WTC11 (cell line): ENCODE measurements at regions not wholly inside any gene's neighbourhood (a gene's known extent, or its start where the extent isn't known, plus 50 kb on each side); places are given as distances from the start of the nearest gene placed in this dataset.

ENCODE experiments used
- ATAC-seq: fragments of 200-7000 bp; cut with Tn5 transposase; 2 replicates; pipeline ENCODE4 v1.10.0; 2021; ENCODE audit warnings: mild to moderate bottlenecking, moderate library complexity
- CTCF ChIA-PET: fragments of 300-600 bp; sonication (Branson Sonifier 250); formaldehyde crosslinking; loops from one replicate; lab custom pipeline; 2021; ENCODE audit warnings: antibody characterized with exemption; lab: Charles Lee
- POLR2A ChIA-PET: fragments of 350-600 bp; sonication (Branson Sonifier 250); formaldehyde crosslinking; loops from one replicate; lab custom pipeline; 2021; ENCODE audit warnings: antibody characterized with exemption; lab: Charles Lee
- DNase-seq: peaks from one replicate; pipeline ENCODE4 v3.0.0; 2021; ENCODE audit warnings: low spot score
- H3K27ac Mint-ChIP-seq: 2 replicates; pipeline ENCODE4 v1.8.0; 2021; ENCODE audit warnings: mixed read lengths
- H3K27me3 Mint-ChIP-seq: 2 replicates; pipeline ENCODE4 v1.8.0; 2021; ENCODE audit warnings: low read depth, mild to moderate bottlenecking, moderate library complexity, mixed read lengths
- H3K36me3 Mint-ChIP-seq: 2 replicates; pipeline ENCODE4 v1.8.0; 2021; ENCODE audit warnings: mixed read lengths
- H3K4me1 Mint-ChIP-seq: 2 replicates; pipeline ENCODE4 v1.8.0; 2022; ENCODE audit warnings: mixed read lengths
- H3K4me3 Mint-ChIP-seq: 2 replicates; pipeline ENCODE4 v1.8.0; 2021; ENCODE audit warnings: mild to moderate bottlenecking, moderate library complexity, mixed read lengths
- H3K9me3 Mint-ChIP-seq: 2 replicates; pipeline ENCODE4 v1.8.0; 2021; ENCODE audit warnings: mixed read lengths
- ATF3 ChIP-seq: sonication (generic); formaldehyde crosslinking; conservative IDR thresholded peaks from 2 replicates; pipeline ENCODE4 v1.8.1; 2022; ENCODE audit warnings: mild to moderate bottlenecking, missing genetic modification reagents
- CBFB ChIP-seq: sonication (generic); formaldehyde crosslinking; IDR thresholded peaks from 2 replicates; pipeline ENCODE4 v1.8.1; 2022; ENCODE audit warnings: mild to moderate bottlenecking, low read depth, missing genetic modification reagents
- CTCF ChIP-seq: fragments of 200-600 bp; IDR thresholded peaks from 2 replicates; pipeline ENCODE4 v1.8.0; 2022; ENCODE audit warnings: antibody characterized with exemption
- E2F5 ChIP-seq: sonication (generic); formaldehyde crosslinking; IDR thresholded peaks from 2 replicates; pipeline ENCODE4 v1.8.1; 2022; ENCODE audit warnings: mild to moderate bottlenecking, moderate library complexity, missing genetic modification reagents
- FOXJ3 ChIP-seq: sonication (generic); formaldehyde crosslinking; IDR thresholded peaks from 2 replicates; pipeline ENCODE4 v1.9.0; 2021; ENCODE audit warnings: missing genetic modification reagents, mild to moderate bottlenecking, borderline replicate concordance
- FOXP1 ChIP-seq: sonication (generic); formaldehyde crosslinking; IDR thresholded peaks from 2 replicates; pipeline ENCODE4 v1.8.0; 2022; ENCODE audit warnings: missing genetic modification reagents, mild to moderate bottlenecking, moderate library complexity, borderline replicate concordance
- GABPB1 ChIP-seq: sonication (generic); formaldehyde crosslinking; IDR thresholded peaks from 2 replicates; pipeline ENCODE4 v1.8.1; 2023; ENCODE audit warnings: mild to moderate bottlenecking, missing genetic modification reagents
- GTF2I ChIP-seq: fragments of 250-450 bp; sonication (Bioruptor Pico); conservative IDR thresholded peaks from 2 replicates; pipeline ENCODE4 v1.4.0; 2021; ENCODE audit warnings: mild to moderate bottlenecking
- JUN ChIP-seq: sonication (generic); formaldehyde crosslinking; IDR thresholded peaks from 2 replicates; pipeline ENCODE4 v1.8.0; 2023; ENCODE audit warnings: mild to moderate bottlenecking, missing genetic modification reagents
- KAT7 ChIP-seq: sonication (generic); formaldehyde crosslinking; IDR thresholded peaks from 2 replicates; pipeline ENCODE4 v1.8.1; 2023; ENCODE audit warnings: missing genetic modification reagents, mild to moderate bottlenecking, borderline replicate concordance
- MAX ChIP-seq: sonication (generic); formaldehyde crosslinking; IDR thresholded peaks from 2 replicates; pipeline ENCODE4 v1.8.0; 2022; ENCODE audit warnings: mild to moderate bottlenecking, missing genetic modification reagents
- MYBL2 ChIP-seq: sonication (generic); formaldehyde crosslinking; IDR thresholded peaks from 2 replicates; pipeline ENCODE4 v1.8.1; 2023; ENCODE audit warnings: mild to moderate bottlenecking, moderate library complexity, missing genetic modification reagents
- NFE2L1 ChIP-seq: sonication (generic); formaldehyde crosslinking; IDR thresholded peaks from 2 replicates; pipeline ENCODE4 v1.8.1; 2023; ENCODE audit warnings: missing genetic modification reagents
- NFYB ChIP-seq: sonication (generic); formaldehyde crosslinking; conservative IDR thresholded peaks from 2 replicates; pipeline ENCODE4 v1.8.0; 2022; ENCODE audit warnings: low read depth, missing genetic modification reagents
- RELA ChIP-seq: sonication (generic); formaldehyde crosslinking; IDR thresholded peaks from 2 replicates; pipeline ENCODE4 v1.8.1; 2022; ENCODE audit warnings: missing genetic modification reagents, mild to moderate bottlenecking, borderline replicate concordance
- SMAD3 ChIP-seq: sonication (generic); formaldehyde crosslinking; IDR thresholded peaks from 2 replicates; pipeline ENCODE4 v1.8.0; 2022; ENCODE audit warnings: missing genetic modification reagents, mild to moderate bottlenecking, borderline replicate concordance
- SOX15 ChIP-seq: fragments of 250-450 bp; sonication (Bioruptor Pico); IDR thresholded peaks from 2 replicates; pipeline ENCODE4 v1.9.0; 2021; ENCODE audit warnings: mild to moderate bottlenecking
- TCF7 ChIP-seq: sonication (generic); formaldehyde crosslinking; IDR thresholded peaks from 2 replicates; pipeline ENCODE4 v1.8.0; 2022; ENCODE audit warnings: mild to moderate bottlenecking, low read depth, missing genetic modification reagents, moderate library complexity
- TP53 ChIP-seq: sonication (generic); formaldehyde crosslinking; IDR thresholded peaks from 2 replicates; pipeline ENCODE4 v1.8.1; 2023; ENCODE audit warnings: mild to moderate bottlenecking, missing genetic modification reagents
- ZBTB21 ChIP-seq: sonication (generic); formaldehyde crosslinking; IDR thresholded peaks from 2 replicates; pipeline ENCODE4 v1.8.1; 2023; ENCODE audit warnings: mild to moderate bottlenecking, missing genetic modification reagents, borderline replicate concordance
- ZNF281 ChIP-seq: sonication (generic); formaldehyde crosslinking; IDR thresholded peaks from 2 replicates; pipeline ENCODE4 v1.8.0; 2023; ENCODE audit warnings: mild to moderate bottlenecking, missing genetic modification reagents
- ZNF396 ChIP-seq: fragments of 250-450 bp; sonication (Bioruptor Pico); IDR thresholded peaks from 2 replicates; pipeline ENCODE4 v1.8.0; 2021; ENCODE audit warnings: mild to moderate bottlenecking, moderate library complexity, borderline replicate concordance
- ZNF416 ChIP-seq: fragments of 250-450 bp; sonication (Bioruptor Pico); IDR thresholded peaks from 2 replicates; pipeline ENCODE4 v1.9.0; 2021; ENCODE audit warnings: mild to moderate bottlenecking, inconsistent platforms
- ZSCAN18 ChIP-seq: fragments of 250-450 bp; sonication (Bioruptor Pico); IDR thresholded peaks from 2 replicates; pipeline ENCODE4 v2.1.2; 2022; ENCODE audit warnings: mild to moderate bottlenecking, moderate library complexity

GRCh38 chr15:53009093-53009492, 219.0 kb upstream of the ONECUT1 start:
- CTCF ChIA-PET: no interaction called here

GRCh38 chr15:53000409-53000808, 210.3 kb upstream of the ONECUT1 start:
- Mint-ChIP-seq H3K9me3 (peaks cover 14% of the 10 kb centered on the region), H3K27ac (no peak overlapping the region), H3K4me1 (peaks cover 5% of the 10 kb centered on the region; the same call in 1 of the 2 replicates), H3K4me3 (no peak overlapping the region), H3K36me3 (no peaks in the 10 kb centered on the region), H3K27me3 (no peaks in the 10 kb centered on the region)
- ChIA-PET CTCF (no interaction called here), POLR2A (no interaction called here)
- ATAC-seq (no peak), DNase-seq (no peak)
- TF ChIP-seq ATF3: no peak
- TF ChIP-seq SOX15 (CRISPR knock-in tag): no peak
- no peak for TF ChIP-seq MAX (CRISPR knock-in tag)
- TF ChIP-seq E2F5 (CRISPR knock-in tag): no peak
- no peak for TF ChIP-seq MYBL2 (CRISPR knock-in tag)
- no peak for TF ChIP-seq ZNF396 (CRISPR knock-in tag)
- no peak for TF ChIP-seq ZNF281
- TF ChIP-seq FOXJ3 (CRISPR knock-in tag): no peak
- no peak for TF ChIP-seq TP53 (CRISPR knock-in tag)
- TF ChIP-seq RELA (CRISPR knock-in tag): no peak
- TF ChIP-seq GABPB1 (CRISPR knock-in tag): no peak
- TF ChIP-seq CTCF: no peak
- no peak for TF ChIP-seq NFYB (CRISPR knock-in tag)

More at GRCh38 chr15:53009093-53009492, 219.0 kb upstream of the ONECUT1 start:
- ATAC-seq (no peak), DNase-seq (no peak)
- TF ChIP-seq SMAD3 (CRISPR knock-in tag): no peak
- no peak for TF ChIP-seq NFYB (CRISPR knock-in tag)
- no peak for TF ChIP-seq NFE2L1 (CRISPR knock-in tag)
- no peak for TF ChIP-seq TCF7 (CRISPR knock-in tag)
- no peak for TF ChIP-seq SOX15 (CRISPR knock-in tag)
- no peak for TF ChIP-seq CBFB (CRISPR knock-in tag)
- no peak for TF ChIP-seq ZBTB21 (CRISPR knock-in tag)
- TF ChIP-seq GTF2I (CRISPR knock-in tag): no peak
- TF ChIP-seq FOXP1 (CRISPR knock-in tag): no peak
- TF ChIP-seq JUN (CRISPR knock-in tag): no peak
- TF ChIP-seq KAT7: no peak
- TF ChIP-seq ZNF281: no peak
- no peak for TF ChIP-seq ZSCAN18 (CRISPR knock-in tag)
- TF ChIP-seq ZNF416 (CRISPR knock-in tag): no peak
- Mint-ChIP-seq H3K4me1 (peaks cover 6% of the 10 kb centered on the region; the same call in 1 of the 2 replicates), H3K27ac (no peak overlapping the region), H3K36me3 (no peaks in the 10 kb centered on the region; the same call in 1 of the 2 replicates), H3K9me3 (peaks cover 23% of the 10 kb centered on the region), H3K4me3 (no peak overlapping the region), H3K27me3 (no peaks in the 10 kb centered on the region)
- POLR2A ChIA-PET: no interaction called here
